ENCODE measurements at regions not wholly inside any gene's neighbourhood (a gene's known extent, or its start where the extent isn't known, plus 50 kb on each side); places are given as distances from the start of the nearest gene placed in this dataset.

DNA sequence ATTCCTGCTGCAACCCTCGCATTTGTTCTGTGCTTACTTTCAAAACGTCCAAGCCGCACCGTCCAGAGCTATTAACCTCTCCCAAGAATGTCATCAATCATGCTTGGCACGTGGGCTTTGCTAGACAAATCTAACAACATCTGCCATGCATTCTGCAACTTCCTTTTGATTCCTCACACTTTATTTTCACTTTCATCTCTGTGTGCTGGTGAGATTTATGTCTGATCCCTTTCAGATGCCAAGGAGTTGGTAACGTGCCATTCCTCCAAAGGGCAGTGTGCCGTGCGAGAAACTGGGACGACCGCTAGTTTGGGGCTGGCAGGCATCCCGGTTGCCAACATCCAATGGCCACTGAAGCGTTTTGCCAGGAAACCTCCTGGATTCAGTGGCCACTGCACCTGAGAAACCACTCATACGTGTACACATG lies 230.0 kb upstream of the PARD3B start:
- TF ChIP-seq, protein P1, sequence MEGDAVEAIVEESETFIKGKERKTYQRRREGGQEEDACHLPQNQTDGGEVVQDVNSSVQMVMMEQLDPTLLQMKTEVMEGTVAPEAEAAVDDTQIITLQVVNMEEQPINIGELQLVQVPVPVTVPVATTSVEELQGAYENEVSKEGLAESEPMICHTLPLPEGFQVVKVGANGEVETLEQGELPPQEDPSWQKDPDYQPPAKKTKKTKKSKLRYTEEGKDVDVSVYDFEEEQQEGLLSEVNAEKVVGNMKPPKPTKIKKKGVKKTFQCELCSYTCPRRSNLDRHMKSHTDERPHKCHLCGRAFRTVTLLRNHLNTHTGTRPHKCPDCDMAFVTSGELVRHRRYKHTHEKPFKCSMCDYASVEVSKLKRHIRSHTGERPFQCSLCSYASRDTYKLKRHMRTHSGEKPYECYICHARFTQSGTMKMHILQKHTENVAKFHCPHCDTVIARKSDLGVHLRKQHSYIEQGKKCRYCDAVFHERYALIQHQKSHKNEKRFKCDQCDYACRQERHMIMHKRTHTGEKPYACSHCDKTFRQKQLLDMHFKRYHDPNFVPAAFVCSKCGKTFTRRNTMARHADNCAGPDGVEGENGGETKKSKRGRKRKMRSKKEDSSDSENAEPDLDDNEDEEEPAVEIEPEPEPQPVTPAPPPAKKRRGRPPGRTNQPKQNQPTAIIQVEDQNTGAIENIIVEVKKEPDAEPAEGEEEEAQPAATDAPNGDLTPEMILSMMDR (IDR thresholded peaks at IDR 0.05), result no peak
- no peak for TF ChIP-seq POLR2A (IDR thresholded peaks at IDR 0.05)

Measured in lower leg skin (tissue), 3 donors.